ENCODE measurements at regions not wholly inside any gene's neighbourhood (a gene's known extent, or its start where the extent isn't known, plus 50 kb on each side); places are given as distances from the start of the nearest gene placed in this dataset.
A peak's percentile ranks its signal among the peaks of the same experiment; 100 is the strongest.

DNA sequence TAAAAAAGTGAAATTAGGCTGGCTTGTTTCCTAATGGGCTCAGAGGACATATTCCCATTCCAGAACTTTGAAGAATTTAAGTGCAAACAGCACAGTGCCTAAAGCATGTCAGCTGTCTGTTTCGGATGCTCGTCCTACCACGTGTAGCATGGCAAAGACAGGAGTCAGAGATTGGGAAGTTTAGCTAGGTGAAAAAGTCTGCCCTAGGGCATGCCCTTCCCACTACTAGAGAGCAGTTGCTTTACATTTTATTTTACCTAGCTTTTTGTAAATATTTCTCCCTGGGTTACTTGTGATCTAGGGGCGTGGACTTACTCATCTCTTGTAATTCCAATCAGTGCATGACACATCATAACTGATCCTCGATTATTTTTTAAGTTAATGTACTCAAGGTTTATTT, 111.1 kb downstream of the LMO4 start:
- DNase-seq: no peak

- peak in 1 of 3 experiments; percentile 4 for DNase-seq
These were observed 120.8 kb downstream of the LMO4 start for GRCh38 chr1:87449348-87449963.

DNA sequence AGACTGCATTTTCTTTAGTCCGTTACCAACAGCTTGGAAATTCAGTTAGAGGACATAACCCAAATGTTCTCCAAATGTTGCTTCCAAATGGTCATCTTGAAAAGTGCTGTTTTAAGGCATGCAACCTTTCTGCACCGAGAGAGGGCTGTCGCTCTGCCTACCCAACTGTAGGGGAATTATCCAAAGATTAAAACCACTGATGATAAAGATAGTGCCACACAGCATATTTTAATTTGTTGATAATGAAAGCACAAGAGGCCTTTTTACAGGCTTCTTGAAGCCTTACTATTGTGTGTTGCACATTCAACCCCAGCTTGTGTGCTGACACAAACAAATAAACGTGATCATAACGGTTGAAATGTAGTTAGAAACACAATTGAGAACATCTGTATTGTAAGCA, 121.5 kb downstream of the LMO4 start:
- DNase-seq: no peak

GRCh38 chr1:87450615-87451209, 122.0 kb downstream of the LMO4 start:
- DNase-seq: no peak

DNA sequence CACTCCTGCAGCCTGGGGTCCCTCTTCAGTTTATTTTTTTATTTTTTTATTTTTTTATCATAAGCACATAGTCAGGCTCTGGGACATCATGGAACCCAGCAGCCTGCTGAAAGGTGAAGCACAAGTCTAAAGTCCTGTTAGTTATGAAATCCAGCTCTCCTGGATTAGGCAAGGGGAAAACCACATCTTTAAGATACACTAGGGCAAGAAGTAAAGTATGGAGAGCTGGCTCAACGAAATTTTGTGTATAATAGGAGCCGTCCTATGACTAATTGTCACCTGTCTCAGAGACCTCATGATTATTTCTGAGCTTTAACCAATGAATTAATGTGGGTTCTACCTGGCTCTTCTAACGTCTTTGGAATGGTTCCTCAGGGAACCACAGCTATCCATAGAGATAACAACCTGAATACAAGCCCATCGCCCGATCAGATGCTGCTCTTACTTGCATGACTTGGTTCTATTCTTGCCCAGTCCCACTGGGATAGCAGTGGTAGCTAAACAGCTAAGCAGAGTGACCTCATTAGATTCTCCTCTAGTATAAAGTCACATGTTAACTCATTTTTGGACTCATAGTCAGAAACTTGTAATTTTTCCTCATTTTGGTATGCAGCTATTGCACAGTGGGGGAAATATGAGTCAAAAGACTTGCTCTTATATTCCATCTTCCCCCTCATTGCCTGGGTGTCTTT, 122.7 kb downstream of the LMO4 start:
- DNase-seq: no peak

DNA sequence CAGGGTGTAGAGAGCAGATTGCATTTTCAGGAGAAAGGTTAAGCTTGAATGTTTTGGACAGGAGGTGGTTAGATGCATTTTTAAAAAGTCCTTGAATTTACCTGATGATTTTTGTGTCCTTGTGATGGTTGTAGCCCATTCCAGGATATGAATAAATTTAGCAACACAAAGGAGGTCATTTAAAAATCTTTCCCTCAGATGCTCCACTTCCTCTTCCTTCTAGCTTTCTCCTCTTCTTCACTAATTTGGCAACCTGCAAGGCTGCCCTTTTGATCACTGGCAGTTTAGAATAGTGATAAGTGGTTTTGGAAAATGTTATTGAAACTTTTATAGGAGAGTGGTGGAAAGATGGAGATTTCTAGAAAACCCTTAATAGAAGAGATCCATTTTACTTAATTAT, 124.0 kb downstream of the LMO4 start:
- no peak for DNase-seq

GRCh38 chr1:87457408-87457807, 128.7 kb downstream of the LMO4 start:
- no peak for DNase-seq

GRCh38 chr1:87462894-87463293, 134.2 kb downstream of the LMO4 start:
- no peak for DNase-seq

DNA sequence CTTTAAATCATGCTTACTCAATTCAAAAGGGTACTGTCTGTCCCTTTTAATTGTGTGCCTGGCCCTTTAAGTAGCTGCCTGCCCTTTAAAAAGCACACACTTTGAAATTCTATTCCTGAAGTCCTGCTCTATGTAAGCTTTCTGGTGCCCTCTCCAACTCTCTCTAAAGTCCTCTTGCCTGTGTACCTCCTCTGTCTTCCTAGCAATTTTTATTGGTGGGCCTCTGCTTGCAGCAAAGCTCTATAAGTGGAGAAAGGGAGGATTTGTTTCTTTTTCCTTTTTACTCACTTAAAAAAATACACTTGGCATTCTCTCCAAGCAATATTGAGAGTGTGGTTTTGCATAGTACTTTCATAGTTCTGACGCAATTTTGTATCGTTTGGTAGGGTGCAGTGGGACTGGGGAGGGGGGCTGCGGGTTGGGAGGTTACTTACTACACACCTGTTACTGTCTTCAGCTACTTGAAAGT, 135.4 kb downstream of the LMO4 start:
- DNase-seq: no peak

DNA sequence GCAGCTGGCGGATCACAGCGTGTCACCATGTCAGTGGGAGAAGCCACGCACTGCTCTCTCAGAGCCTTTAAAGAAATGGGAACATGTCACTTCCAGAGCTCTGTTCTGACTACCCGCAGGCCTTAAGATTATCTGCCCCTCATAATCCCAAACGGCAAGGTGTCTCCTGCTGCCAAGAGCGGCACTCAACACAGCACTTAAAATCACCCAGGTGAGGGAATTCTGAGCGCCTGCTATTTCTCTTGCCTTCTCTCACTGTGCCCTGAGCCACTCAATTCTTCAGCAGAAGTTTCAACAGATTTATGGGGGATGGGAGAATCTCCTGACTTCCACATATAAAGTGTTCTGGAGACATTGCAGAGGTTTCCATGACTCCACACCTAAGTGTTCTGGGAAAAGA, 137.9 kb downstream of the LMO4 start:
- no peak for DNase-seq

DNA sequence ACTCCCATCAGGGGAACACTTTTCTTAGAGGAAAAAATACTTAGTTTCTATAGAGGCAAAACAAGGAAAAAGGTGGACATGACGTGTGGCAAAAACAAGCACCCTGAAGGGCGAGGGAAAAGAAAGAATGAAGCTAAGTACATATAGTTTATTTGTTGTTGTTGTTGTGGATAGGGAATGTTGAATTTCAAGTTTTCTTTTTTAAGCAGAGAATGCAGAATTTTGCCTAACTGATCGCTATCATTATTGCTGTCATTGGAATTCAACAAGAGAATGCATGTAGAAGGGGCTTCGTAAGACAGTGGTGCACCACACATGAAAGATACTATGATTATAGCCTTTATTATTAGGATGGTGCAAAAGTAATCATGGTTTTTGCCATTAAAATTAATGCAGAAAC, 144.0 kb downstream of the LMO4 start:
- no peak for DNase-seq

DNA sequence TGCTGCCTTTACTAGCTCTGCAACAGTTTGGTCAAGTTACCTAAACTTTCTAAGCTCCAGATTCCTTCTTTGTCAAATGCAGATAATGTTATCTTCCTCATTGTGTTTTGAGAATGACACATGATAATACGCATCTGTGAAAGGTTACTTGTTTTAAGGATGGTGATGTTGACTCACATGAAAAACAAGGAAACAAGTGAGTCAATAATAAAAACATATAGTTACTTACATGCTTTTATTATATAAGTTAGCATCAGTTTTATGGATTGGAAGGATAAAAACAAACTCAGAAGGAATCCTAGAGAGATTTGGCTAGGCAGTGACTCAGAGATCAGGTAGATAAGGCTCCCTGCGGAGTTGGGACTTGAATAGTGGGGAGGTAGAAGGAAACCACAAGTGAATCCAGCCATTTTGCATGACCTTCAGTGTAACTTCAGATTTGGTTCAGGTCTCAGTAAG, 144.6 kb downstream of the LMO4 start:
- DNase-seq: no peak

- DNase-seq: no peak
These were observed 145.4 kb downstream of the LMO4 start for GRCh38 chr1:87474098-87474497.

DNA sequence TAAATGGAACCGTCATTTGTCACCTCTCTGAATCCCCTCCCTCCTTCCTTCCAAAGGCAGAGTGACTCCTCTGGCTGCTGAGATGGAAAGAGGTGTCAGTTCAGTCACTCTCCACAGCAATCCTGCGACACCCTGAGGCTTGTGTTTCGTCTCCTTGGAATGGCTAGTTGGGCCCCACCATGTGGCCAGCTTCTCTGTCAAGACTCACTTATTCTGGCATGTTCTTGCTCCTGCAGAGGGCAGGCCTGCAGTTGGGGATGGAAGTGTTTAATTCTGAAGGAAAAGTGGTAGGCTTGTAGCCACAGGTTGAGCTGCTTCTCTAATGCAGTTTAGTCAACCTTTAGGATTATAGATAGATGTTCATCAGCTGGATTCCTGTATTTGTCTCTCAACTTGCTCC, 149.6 kb downstream of the LMO4 start:
- peak in 1 of 3 experiments; percentile 15 for DNase-seq

- DNase-seq: no peak
These were observed 166.5 kb downstream of the LMO4 start for GRCh38 chr1:87495147-87495546.

DNA sequence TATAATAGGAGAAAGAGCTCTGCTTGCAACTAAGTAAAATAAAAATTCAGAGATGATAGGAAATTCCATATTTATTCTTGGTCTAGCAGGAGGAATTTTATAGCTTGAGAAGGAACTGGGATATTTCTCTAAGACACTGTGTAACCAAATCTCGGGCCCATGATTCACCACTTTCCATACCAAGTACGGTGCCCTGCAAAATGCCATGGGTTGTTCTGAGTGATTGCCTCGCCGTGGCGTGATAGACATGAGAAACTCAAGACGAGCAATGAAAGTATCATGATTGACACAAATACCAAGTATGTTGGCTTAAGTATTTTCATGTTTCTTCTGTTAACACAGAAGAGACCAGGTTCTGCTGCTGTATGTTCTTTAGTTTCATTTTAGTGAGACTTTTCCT, 167.2 kb downstream of the LMO4 start:
- no peak for DNase-seq

DNA sequence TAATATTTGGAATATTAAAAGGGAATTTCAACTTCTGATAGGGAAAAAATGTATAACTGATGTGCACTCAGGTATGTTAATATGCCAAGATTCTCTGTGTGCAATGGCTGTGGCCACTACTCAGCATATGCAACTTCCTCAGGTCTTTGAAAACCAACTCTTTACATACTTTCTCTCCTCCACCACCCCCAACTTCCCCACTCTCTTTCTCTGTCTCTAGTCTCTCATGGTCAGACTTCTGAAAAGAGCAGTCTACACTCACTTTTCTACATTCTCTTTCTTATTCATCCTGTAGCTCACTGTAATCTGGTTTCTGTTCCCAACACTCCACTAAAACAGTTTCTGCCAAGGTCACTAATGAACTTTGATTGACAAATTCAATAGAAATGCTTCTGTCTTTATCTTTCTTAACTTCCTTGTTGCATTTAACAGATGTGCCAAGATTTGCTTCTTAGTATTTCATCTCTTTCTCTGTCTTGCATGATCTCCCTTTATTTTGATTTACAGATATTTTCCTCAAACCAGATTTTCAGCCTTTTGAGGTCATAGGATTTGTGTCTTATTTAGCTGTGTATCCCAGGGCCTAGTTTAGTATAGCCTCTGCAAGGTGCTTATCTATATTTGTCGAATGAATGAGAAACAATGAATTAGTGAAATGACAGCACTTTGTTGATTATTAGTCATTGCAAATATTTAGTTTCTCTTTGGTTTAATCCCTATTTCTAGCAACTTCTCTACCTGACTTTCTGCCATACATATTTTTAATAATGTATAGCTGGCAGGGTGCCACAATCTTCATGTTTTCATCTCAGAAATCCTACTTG, 168.9 kb downstream of the LMO4 start:
- DNase-seq: no peak

- DNase-seq: peak in 1 of 3 experiments; percentile 15
These were observed 173.1 kb downstream of the LMO4 start for GRCh38 chr1:87501738-87502137.

GRCh38 chr1:87505391-87505983, 176.8 kb downstream of the LMO4 start:
- peak in 2 of 3 experiments; percentile 28 to 61 for DNase-seq

DNA sequence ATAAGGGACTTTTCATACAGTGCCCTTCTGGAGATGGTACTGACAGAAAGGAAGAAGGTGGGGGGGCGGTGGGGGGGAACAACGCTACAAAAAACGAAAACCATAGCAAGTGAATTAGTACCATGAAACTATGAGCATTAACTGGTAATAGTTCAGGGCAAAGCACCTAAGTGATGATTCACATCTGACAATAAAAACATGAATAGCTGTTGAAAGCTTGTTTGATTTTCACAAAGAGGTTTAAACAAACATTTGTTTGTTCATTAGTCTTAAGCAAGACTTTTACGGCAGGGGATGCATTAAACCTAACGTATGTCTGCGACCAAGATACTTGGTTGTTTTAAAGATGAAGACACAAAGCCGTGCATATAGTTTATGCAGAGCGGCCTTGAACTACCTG, 177.5 kb downstream of the LMO4 start:
- DNase-seq: peak in 2 of 3 experiments; percentile 39 to 56

GRCh38 chr1:87508247-87508787, 179.6 kb downstream of the LMO4 start:
- DNase-seq: no peak

GRCh38 chr1:87510540-87510939, 181.9 kb downstream of the LMO4 start:
- DNase-seq: no peak

DNA sequence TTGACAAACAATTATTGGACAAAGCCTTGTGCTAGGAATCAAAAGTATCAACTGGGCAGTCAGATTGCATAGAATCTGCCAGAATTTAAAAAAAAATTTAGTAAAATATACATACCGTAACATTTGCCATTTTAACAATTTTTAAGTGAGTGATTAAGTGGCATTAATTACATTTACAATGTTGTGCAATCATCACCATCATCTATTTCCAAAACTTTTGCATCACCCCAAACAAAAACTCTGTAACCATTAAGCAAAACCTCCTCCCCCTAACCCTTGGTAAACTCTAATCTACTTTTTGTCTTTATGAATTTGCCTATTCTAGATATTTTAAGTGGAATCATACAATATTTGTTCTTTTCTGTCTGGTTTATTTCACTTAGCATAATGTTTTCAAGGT, 182.8 kb downstream of the LMO4 start:
- no peak for DNase-seq
